Astrocyte of the spinal cord (primary cell): ENCODE measurements at regions not wholly inside any gene's neighbourhood (a gene's known extent, or its start where the extent isn't known, plus 50 kb on each side); places are given as distances from the start of the nearest gene placed in this dataset.
"Not testable (repeated sequence)": the region's sequence is repeated elsewhere in the genome, so short reads cannot be mapped to it uniquely, and the experiment has no call there.

ENCODE experiments used
- DNase-seq: peaks from one replicate; pipeline ENCODE4 v3.0.0; 2011; ENCODE audit warnings: low read depth, low spot score
- H3K4me3 ChIP-seq: 2 replicates; pipeline ENCODE4 v1.5.1; 2011; ENCODE audit warnings: low read depth, mild to moderate bottlenecking, low read length, moderate library complexity
- CTCF ChIP-seq: IDR thresholded peaks from 2 replicates; pipeline ENCODE4 v1.5.1; 2012; ENCODE audit warnings: low read depth, mild to moderate bottlenecking, low read length, inconsistent platforms
- in situ Hi-C: cut with HindIII; loops from 2 replicates; pipeline ENCODE4 v1.10.0; 2017; ENCODE audit warnings: low sequenced_read_pairs

- no peak overlapping the region for H3K4me3 ChIP-seq
- in situ Hi-C loops: no loop called here
- no peak for TF ChIP-seq CTCF
- DNase-seq: no peak
These were observed 202.4 kb downstream of the C16orf95 start for GRCh38 chr16:87114832-87115231.

GRCh38 chr16:87115646-87116045 lies 201.5 kb downstream of the C16orf95 start:
- no peak for TF ChIP-seq CTCF
- no peak for DNase-seq
- in situ Hi-C loops: no loop called here

GRCh38 chr16:87117936-87118335 lies 199.3 kb downstream of the C16orf95 start:
- no peak for DNase-seq
- in situ Hi-C loops: no loop called here
- no peak for TF ChIP-seq CTCF
- no peak overlapping the region for H3K4me3 ChIP-seq

More at GRCh38 chr16:87115646-87116045, 201.5 kb downstream of the C16orf95 start:
- H3K4me3 ChIP-seq: no peak overlapping the region

- no peak overlapping the region for H3K4me3 ChIP-seq
- TF ChIP-seq CTCF: no peak
- in situ Hi-C loops: no loop called here
- no peak for DNase-seq
These were observed 198.0 kb downstream of the C16orf95 start for GRCh38 chr16:87119168-87119567.

GRCh38 chr16:87119748-87120147 lies 197.4 kb downstream of the C16orf95 start:
- no peak overlapping the region for H3K4me3 ChIP-seq
- no peak for TF ChIP-seq CTCF
- in situ Hi-C loops: no loop called here
- no peak for DNase-seq

GRCh38 chr16:87121816-87122215 lies 195.4 kb downstream of the C16orf95 start:
- in situ Hi-C loops: no loop called here
- H3K4me3 ChIP-seq: no peak overlapping the region
- no peak for TF ChIP-seq CTCF
- DNase-seq: no peak

GRCh38 chr16:87123356-87124001 lies 193.7 kb downstream of the C16orf95 start:
- no peak for DNase-seq
- H3K4me3 ChIP-seq: no peak overlapping the region
- in situ Hi-C loops: no loop called here
- no peak for TF ChIP-seq CTCF

- in situ Hi-C loops, H3K4me3 ChIP-seq: not testable (repeated sequence)
These were observed 192.8 kb downstream of the C16orf95 start for GRCh38 chr16:87124405-87124804.

More at GRCh38 chr16:87124405-87124804, 192.8 kb downstream of the C16orf95 start:
- DNase-seq: not testable (repeated sequence)
